Nephron progenitor cell (in vitro differentiated cells): ENCODE measurements at regions not wholly inside any gene's neighbourhood (a gene's known extent, or its start where the extent isn't known, plus 50 kb on each side); places are given as distances from the start of the nearest gene placed in this dataset.

Source experiments
- DNase-seq: peaks from one replicate; pipeline ENCODE4 v3.0.0; 2021
- H3K27ac Mint-ChIP-seq: 2 replicates; pipeline ENCODE4 v1.8.0; 2021; ENCODE audit warnings: mild to moderate bottlenecking, moderate library complexity, mixed read lengths
- H3K27me3 Mint-ChIP-seq: 2 replicates; pipeline ENCODE4 v1.8.0; 2021; ENCODE audit warnings: mild to moderate bottlenecking, low read depth, mixed read lengths; ENCODE audit not compliant: poor library complexity
- H3K36me3 Mint-ChIP-seq: 2 replicates; pipeline ENCODE4 v1.8.0; 2021; ENCODE audit warnings: low read depth, mixed read lengths
- H3K4me1 Mint-ChIP-seq: 2 replicates; pipeline ENCODE4 v1.8.0; 2021; ENCODE audit warnings: mixed read lengths
- H3K4me3 Mint-ChIP-seq: 2 replicates; pipeline ENCODE4 v1.8.0; 2021; ENCODE audit warnings: mild to moderate bottlenecking, moderate library complexity, mixed read lengths
- H3K9me3 Mint-ChIP-seq: 2 replicates; pipeline ENCODE4 v1.8.0; 2021; ENCODE audit warnings: mild to moderate bottlenecking, moderate library complexity, mixed read lengths
- CTCF ChIP-seq: fragments of 200-600 bp; sonication (generic); IDR thresholded peaks from 2 replicates; pipeline ENCODE4 v1.5.0; 2021; ENCODE audit warnings: antibody characterized with exemption

GRCh38 chr4:177558995-177559394 is 116.8 kb upstream of the AGA start:
- Mint-ChIP-seq H3K27me3 (peaks cover 3% of the 10 kb centered on the region), H3K36me3 (peaks cover 4% of the 10 kb centered on the region), H3K27ac (peak overlapping the region; percentile 3), H3K4me3 (no peak overlapping the region), H3K4me1 (no peaks in the 10 kb centered on the region), H3K9me3 (peaks cover 9% of the 10 kb centered on the region)
- no peak for TF ChIP-seq CTCF
- no peak for DNase-seq

DNA sequence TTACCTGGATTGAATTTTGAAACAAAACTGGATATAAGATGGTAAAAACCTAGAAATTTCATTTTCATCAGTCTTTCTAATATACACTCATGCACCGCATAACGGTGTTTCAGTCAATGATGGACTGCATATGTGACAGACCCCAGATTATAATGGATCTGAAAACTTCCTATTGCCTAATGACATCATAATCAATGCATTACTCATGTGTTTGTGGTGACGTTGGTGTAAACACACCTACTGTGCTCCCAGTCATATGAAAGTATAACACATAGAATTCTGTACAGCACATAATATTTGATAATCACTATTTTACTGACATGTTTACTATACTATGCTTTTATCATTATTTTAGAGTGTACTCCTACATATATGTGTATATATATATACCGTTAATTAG is 119.9 kb upstream of the AGA start:
- Mint-ChIP-seq H3K36me3 (peaks cover 2% of the 10 kb centered on the region), H3K4me1 (no peaks in the 10 kb centered on the region), H3K9me3 (peaks cover 13% of the 10 kb centered on the region), H3K27ac (no peak overlapping the region), H3K27me3 (peaks cover 3% of the 10 kb centered on the region), H3K4me3 (no peak overlapping the region)
- TF ChIP-seq CTCF = no peak
- DNase-seq = no peak

DNA sequence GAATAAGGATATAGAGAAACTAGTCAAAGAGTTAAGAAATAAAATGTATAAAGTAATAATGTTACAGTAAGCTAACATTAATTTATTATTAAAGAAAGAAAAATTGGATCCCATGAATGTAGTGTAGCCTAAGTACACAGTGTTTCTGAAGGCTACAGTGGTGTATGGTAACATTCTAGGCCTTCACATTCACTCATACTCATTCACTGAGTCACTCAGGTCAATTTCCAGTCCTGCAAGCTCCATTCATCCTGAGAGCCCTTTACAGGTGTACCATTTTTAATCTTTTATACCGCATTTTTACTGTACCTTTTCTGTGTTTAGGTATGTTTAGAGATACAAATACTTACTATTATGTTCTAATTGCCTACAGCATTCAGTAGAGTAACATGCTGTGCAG is 120.6 kb upstream of the AGA start:
- H3K9me3 Mint-ChIP-seq = peaks cover 10% of the 10 kb centered on the region
- no peak overlapping the region for H3K4me3 Mint-ChIP-seq
- no peak overlapping the region for H3K27ac Mint-ChIP-seq
- DNase-seq = no peak
- peaks cover 5% of the 10 kb centered on the region for H3K27me3 Mint-ChIP-seq
- no peaks in the 10 kb centered on the region for H3K4me1 Mint-ChIP-seq
- no peaks in the 10 kb centered on the region for H3K36me3 Mint-ChIP-seq
- TF ChIP-seq CTCF = no peak

DNA sequence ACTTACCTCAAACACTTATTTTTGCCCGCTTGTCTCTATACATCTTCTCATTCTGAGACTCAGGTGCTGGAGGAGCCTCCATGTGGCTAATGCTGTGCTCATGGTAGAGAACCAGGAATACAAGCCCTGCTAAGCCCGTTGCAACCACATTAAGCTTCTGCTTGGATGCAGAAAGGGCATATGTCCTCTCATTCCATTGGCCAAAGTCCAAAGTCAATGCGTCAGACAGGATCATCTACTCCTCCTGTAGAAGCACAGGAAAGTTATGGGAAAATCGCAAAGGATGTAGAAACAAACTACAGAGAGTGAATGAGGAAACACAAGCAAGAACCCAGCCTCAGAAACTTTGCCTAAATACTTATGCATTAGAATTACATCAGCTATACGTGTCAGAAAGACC is 124.5 kb upstream of the AGA start:
- TF ChIP-seq CTCF = no peak
- no peak for DNase-seq
- no peak overlapping the region for H3K27ac Mint-ChIP-seq
- H3K9me3 Mint-ChIP-seq = peaks cover 6% of the 10 kb centered on the region
- peaks cover 7% of the 10 kb centered on the region for H3K27me3 Mint-ChIP-seq
- no peaks in the 10 kb centered on the region for H3K4me1 Mint-ChIP-seq
- no peaks in the 10 kb centered on the region for H3K36me3 Mint-ChIP-seq
- no peak overlapping the region for H3K4me3 Mint-ChIP-seq

DNA sequence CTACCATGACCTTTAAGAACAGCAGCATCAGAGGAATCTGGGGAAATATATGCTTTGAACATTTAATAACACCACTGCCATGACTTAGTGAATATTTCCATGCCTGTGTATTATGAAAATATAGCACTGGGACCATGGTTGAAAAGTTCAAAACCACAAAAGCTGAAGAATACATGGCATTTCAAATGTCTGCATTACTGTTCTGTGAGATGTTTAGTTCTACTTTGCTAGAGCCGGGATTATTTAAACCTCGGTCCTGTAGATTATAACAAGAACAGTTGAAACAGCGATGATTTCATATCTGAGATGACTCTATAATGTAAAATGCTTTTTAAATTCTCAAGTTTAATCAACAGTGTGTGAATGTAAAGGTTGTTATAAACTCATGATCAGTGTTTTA is 126.7 kb upstream of the AGA start:
- DNase-seq = no peak
- Mint-ChIP-seq H3K9me3 (peaks cover 6% of the 10 kb centered on the region), H3K27ac (no peak overlapping the region), H3K4me3 (no peak overlapping the region), H3K4me1 (no peaks in the 10 kb centered on the region), H3K36me3 (no peaks in the 10 kb centered on the region), H3K27me3 (peaks cover 10% of the 10 kb centered on the region)
- TF ChIP-seq CTCF = no peak

DNA sequence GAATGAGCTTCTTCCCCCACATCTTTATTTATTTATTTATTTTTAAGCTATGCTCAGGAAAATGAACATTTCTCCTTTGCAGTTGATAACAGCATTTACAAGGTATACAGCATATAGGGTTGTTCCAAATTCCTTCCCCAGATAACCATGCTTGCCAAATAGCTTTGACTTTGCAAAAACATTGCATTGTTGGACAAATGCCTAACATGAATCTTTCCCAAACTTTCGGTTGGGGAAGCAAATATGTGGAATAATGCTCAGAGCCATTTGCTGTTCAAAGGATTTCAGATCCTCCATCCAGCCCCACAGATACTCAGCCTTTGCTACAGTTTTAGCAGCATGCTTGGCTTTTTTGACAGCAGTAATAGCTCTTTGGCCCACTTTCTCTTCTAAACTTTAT is 127.2 kb upstream of the AGA start:
- Mint-ChIP-seq H3K27me3 (peaks cover 10% of the 10 kb centered on the region), H3K36me3 (no peaks in the 10 kb centered on the region), H3K4me1 (no peaks in the 10 kb centered on the region), H3K9me3 (peaks cover 6% of the 10 kb centered on the region), H3K4me3 (no peak overlapping the region), H3K27ac (no peak overlapping the region)
- no peak for DNase-seq
- no peak for TF ChIP-seq CTCF
